Stimulated activated CD4-positive, alpha-beta T cell treated with anti-CD3 and anti-CD28 coated beads, Interleukin-1b, Interleukin-23, amount 100 ng/mL, for 24 hours (primary cell): ENCODE measurements at regions not wholly inside any gene's neighbourhood (a gene's known extent, or its start where the extent isn't known, plus 50 kb on each side); places are given as distances from the start of the nearest gene placed in this dataset.
"Not testable (repeated sequence)": the region's sequence is repeated elsewhere in the genome, so short reads cannot be mapped to it uniquely, and the experiment has no call there.

Experiments used
- DNase-seq, 4 experiments: peaks; one replicate each; pipeline ENCODE4 v3.0.0-alpha.2; 2020; ENCODE audit warnings: low read depth in 4 of 4, low spot score in 1 of 4

DNA sequence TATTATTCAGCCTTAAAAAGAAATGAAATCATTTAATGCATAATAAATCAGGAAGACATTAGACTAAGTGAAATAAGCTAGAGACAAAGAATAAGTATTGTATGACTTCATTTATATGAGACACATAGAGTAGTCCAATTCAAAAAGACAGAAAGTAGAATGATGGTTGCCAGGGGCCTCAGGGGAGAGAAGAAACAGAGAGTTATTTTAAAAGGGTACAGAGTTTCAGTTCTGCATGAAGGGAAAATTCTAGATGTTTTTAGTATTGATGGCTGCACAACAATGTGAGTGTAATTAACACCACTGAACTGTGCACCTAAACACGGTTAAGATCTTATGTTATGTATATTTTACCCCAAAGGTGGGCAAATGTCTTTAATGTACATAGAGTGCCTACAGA is 1407.9 kb upstream of the MAP3K7 start:
- no peak for DNase-seq

DNA sequence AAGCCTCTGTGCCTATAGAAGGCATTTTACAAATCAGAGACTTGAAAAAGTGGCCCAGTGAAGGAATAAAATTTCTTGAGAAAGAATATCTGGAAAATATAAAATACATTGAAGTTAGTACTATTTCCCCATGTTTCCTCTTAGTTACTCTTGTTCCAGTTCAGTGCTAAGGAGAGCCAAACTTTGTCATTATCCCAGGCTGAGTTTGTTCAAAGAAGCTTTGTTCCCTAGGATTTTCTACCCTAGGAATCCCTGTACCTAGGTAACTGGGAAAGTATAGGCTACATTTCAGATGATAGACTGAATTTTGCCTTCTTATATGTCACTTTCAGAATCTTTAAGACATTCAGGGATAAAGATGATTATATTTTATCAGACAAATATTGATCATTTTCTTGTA is 1395.7 kb upstream of the MAP3K7 start:
- no peak for DNase-seq

DNA sequence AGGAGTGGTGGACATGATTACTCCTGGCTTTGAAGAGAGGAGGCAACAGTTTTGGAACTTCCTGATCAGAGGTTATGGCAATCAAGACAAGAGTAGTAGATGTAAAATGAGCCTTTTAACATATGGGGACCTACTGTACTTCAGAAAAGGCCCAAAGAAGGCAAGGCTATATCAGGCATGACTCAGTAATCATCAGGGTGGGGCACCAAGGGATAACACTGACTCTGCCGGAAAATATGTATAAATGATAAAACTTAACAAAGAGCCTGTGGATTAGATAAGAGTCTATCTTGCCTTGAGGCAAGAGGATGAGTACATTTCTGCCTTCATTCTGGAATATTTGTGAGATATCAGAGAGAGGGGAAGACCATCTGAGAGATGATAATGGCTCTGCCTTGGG is 1389.9 kb upstream of the MAP3K7 start:
- DNase-seq, result no peak

DNA sequence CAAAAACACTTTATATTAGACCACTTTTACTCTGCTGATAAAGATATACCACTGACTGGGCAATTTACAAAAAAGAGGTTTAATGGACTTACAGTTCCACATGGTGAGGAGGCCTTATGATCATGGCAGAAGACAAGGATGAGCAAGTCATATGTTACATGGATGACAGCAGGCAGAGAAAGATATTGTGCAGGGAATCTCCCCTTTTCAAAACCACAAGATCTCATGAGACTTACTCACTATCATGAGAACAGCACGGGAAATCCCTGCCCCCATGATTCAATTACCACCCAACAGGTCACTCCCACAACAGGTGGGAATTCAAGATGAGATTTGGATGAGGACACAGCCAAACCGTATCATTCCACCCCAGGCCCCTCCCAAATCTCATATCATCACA is 1383.8 kb upstream of the MAP3K7 start:
- DNase-seq, result no peak

DNA sequence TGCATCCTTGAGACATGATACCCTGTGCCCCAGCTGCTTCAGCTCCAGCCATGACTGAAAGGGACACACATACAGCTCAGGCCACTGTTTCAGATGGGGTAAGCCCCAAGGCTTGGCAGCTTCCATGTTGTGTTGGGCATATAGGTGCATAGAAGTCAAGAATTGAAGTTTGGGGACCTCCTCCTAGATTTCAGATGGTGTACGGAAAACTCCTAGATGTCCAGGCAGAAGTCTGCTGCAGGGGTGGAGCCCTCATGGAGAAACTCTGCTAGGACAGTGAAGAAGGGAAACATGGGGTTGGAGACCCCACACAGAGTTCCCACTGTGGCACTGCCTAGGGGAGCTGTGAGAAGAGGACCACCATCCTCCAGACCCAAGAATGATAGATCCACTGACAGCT is 1379.0 kb upstream of the MAP3K7 start:
- no peak for DNase-seq

DNA sequence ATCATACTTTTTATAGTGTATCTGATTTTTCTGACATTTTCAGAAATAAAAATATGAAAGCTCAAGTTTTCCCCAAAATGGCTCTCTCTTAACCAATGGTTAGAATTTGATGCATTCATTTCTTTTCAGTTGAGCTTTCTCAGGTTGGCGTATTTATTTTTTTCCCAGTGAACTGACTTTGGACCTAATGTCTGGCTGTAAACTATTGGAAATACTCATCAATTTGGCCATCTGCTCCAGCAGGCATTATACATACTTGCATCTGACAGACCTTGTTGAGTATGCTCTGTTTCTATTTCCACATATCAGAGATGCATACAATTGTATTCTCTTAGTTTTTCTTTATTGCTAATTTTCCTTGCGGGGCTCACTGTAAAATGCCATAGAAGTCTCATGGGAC is 1374.8 kb upstream of the MAP3K7 start:
- DNase-seq, result no peak

DNA sequence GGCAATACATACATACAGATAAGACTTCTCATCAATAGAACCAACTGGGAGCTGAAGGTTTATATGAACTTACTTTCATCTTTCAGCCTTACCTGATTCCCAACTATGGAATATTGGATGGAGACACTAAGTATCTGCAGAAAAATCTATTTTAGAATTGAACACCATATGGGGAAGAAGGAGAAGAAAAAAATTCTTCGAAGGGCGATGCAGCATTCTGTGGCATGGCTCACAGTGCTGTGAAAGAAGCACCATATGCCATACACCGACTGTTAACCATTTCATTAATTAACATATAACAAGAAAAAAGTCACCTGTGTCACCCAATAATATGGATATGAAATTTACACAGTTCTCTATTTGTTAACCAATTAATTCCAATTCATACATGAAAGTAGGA is 1374.4 kb upstream of the MAP3K7 start:
- no peak for DNase-seq

DNA sequence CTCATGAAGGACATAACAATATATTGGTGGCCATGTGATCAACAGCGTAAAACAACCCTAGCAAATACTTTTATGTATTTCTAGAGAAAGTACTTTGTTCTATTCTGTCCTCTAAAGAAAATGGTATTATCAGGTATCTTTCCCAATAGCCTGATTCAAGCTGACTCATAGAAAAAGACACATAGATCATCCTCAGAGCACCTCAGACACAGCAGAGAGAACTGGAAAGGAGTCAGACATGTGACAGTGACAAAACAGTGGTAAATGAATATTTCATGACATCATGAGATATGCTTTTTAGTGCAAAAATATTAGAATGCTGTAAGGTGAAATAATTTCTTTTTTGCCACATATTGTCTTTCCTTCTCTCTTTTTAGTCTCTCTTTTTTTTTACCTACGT is 1355.0 kb upstream of the MAP3K7 start:
- no peak for DNase-seq

DNA sequence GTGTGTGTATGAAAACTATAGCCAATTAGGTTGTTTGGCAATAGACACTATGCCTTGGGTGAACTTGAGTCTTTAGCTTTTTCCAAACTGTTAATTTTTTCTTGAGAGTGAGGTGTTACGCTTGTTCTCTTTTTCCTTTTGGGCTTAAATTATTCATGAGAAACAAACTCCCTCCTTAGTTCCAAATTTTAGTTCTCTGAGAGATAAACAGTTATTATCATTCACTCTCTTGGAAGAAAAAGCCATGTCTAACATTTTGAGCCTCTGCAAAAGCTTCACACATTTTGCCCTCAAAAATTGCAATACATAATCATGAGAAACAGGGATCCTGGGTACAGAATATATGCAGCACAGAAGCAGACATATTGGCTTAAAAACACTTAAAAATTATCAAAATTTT is 1353.9 kb upstream of the MAP3K7 start:
- no peak for DNase-seq

DNA sequence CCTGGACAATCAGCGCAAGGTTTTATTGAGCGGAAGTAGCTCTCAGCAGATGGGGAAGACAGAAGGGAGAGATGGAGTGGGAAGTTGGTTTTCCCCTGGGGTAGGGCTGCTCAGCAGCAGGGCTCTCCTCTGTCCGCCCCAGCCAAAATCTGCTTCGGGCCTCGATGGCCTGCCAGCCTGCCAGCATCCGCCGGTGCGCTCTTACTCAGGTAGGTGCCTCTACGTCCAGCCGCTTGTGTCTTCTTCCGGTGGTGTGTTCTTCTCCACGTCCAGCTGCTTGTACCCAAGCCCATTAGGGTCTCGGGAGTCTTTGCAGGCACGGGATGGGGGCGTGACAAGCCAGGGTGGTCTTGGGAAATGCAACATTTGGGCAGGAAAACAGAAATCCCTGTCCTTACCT is 1340.0 kb upstream of the MAP3K7 start:
- DNase-seq, result no peak

DNA sequence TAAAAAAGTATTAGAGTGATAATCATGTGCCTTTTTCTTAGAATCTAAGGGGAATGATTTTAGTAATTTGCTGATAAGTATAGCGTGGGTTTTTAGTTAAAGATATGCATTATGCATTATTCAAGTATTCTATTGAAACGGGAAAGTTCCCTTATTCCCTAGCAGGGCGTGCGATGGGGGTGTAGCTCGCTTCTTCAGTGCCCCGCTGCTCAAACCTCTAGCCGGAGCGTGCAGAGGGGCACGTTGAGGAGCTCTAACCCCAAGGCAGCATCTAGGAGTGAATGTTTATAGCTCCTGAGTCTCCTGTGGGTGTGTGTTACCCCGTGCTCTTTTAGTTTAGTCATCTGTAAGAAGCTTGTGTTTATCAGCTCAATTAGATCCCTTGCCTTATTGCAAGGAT is 1339.5 kb upstream of the MAP3K7 start:
- DNase-seq, result no peak

DNA sequence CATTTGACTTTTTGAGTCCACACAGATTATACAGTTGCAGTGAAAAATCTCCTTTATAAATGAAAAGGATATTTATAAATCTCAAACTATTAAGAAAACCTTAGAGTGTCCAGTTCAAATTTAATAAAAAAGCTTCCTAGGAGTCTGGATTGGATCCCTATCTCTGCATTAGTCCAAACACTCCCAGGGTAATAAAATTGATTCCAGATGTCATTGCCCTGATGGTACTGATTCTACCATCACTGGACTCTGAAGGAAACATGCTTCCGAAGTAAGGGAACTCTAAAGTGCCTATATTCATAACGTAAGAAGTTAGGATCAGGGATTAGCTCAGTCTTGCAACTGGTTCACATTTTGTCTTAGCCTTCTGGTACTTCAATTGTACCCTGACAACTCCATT is 1325.1 kb upstream of the MAP3K7 start:
- DNase-seq, result no peak

DNA sequence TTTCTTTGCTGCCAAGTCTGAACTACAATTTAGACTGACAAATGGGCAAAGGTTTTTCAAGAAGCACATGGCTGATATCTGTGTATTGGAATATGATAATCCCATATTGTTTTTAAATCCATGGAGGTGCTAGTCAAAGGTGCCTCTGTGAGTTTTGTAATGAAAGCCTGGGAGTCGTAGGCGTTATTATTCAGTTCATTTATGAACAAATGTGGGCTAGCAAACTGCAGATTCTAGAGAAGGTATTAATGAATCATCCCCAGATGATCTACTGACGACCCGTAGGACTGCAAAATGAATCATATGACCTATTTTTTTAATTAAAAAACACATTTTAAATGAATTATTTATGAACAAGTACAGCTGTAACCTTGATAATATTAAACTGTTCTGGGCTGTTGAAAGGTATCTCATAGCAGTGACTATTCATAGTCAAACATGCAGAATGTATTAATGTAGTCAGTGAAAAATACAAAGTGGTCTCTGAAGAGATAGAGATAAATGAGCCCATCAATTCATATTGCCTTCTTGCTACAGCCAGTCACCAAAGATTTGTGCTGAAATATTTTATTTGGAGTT is 1317.8 kb upstream of the MAP3K7 start:
- no peak for DNase-seq

DNA sequence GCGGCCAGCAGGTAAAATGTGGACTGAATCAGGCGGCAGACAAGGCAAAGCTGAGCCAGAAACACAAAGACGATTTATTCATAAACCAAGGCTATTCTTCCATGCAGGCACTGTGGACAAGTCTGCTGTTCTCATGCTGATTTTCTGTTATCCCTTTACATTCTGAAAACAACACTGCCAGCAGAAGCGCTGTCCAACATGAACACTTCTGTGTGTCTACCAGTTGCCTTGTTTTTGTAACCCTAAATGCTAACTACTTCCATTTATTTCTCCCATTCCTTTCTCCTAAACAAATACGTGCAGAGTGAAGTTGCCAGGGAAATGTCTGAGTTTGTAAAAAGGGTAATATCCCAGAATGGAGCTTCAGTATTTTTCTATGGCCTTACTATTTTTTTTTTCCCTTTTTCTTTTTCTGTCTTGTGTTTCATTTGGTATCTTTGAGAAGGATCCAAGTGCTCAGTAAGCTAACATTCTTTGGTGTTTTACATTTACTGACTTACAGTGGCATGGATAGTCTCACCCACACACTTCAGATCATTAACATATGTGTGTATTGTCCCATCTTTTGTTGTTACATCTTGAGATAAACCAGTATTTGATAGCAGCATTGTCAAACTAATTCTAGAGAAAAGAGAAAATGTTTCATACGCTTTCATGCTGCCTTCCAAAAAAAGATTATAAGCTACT is 1308.9 kb upstream of the MAP3K7 start:
- DNase-seq, result no peak

DNA sequence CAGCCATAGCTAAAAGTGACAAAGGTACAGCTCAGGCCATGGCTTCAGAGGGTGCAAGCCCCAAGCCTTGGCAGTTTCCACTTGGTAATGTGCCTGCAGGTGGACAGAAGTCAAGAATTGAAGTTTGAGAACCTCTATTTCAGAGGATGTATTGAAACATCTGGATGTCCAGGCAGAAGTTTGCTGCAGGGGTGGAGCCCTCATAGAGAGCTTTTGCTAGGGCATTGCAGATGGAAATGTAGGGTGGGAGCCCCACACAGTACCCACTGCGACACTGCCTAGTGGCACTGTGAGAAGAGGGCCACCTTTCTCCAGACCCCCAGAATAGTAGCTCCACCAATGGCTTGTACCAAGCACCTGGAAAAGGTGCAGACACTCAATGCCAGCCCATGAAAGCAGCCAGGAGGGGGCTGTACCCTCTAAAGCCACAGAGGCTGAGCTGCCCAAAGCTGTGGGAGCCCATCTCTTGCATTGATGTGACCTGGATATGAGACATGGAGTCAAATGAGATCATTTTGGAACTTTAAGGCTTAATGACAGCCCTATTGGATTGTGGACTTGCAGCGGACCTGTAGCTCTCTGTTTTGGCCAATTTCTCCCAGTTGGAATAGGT is 1299.4 kb upstream of the MAP3K7 start:
- DNase-seq, result no peak

DNA sequence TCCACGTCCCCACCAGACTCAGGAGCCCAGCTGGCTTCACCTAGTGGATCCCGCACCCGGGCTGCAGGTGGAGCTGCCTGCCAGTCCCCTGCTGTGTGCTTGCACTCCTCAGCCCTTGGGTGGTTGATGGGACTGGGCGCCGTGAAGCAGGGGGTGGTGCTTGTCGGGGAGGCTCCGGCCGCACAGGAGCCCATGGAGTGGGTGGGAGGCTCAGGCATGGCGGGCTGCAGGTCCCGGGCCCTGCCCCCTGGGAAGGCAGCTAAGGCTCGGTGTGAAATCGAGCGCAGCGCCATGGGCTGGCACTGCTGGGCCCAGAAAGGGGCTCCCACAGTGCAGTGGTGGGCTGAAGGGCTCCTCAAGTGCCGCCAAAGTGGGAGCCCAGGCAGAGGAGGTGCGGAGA is 1294.9 kb upstream of the MAP3K7 start:
- DNase-seq, result not testable (repeated sequence)

DNA sequence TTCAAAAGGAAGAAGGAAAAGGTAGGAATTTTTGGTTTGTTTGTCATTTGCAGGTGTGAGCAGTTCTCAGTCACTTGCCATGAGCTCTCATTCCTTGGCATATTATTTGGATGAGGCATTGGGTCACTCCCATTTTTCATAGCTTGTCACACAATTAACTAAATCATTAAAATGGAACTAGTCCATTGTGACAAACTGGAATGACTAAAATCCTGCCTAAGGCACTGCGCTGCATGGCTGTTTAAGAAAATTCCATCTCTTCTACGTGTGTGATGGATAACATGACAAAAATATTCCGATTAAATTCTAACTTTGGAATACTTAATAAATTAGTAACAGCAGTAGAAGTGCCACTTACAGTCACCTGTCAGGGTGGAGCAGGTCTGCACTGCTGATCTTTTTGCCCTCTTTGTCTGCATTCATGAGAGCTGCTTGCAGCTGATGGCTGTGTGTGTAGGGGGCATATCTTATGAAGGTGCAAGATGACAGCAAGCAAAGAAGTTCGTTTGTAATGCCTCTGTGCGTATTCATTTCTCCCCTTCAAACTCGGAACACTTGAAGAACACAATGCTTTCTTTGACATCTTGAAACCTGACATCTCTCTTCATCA is 1292.6 kb upstream of the MAP3K7 start:
- no peak for DNase-seq

DNA sequence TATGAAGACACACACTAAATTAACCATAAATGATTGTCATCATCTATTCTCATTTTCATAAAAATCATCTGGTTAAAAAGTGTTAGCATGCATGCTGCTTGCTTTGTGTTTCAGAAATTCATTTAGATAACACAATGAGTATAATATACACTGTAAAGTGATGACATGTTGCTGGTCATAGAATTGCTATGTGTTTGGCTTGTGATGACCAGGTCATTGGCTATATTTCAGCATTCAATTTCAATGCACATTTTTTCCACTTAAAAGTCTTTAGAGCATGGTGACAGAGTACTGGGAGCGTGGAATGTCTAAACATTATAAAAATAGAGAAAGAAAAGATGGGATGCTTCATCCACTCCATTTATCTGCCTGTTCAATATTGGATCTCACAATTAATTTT is 1291.1 kb upstream of the MAP3K7 start:
- DNase-seq, result no peak

DNA sequence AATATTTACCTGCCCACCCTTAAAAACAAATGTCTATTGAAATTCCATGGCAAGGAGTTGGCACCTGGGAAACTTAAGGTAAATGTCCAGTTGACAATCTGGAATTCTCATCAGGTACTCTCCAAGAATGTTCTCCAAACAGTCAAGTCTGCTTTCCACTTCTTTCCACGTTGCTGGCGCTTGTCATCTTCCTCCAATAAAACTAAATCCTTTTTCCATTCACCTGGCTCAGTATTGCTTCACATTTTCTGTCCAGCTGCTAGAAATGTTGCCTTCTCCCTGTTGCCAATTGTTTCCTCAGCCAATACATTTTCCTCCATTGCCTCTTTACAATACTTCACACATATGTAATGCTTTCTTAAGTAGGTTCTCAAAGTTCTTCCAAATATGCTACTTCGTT is 1288.1 kb upstream of the MAP3K7 start:
- no peak for DNase-seq

DNA sequence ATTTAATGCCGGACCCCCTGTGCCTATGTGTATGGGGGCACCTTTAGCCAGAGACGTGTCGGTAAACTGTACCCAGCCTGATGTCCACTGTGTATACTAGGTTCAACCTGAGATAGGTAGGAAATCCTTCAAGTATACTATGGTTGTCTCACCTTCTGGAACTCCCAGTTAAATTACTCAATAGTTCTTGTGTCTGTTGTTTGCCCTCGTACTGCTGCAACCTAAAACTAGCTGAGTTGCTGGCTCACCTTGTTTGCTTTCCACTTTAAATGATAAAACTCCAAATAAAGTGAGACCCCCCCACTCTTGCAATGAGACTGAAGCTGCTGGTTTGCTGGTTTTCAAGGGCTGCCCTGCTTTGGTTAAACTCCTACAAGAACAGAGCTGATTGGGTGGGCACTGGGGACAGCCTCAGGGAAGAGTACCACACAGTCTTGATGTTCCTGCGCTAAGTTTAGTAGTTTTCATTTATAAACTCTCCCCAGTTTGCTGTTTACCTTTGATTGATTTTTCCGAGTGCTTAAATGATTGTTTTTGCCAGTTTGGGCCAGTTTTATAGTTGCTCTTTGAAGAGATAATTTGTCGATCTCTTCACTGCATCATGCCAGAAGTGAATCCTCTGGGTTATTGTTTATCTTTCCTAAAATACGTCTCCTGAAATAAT is 1281.8 kb upstream of the MAP3K7 start:
- DNase-seq, result no peak

DNA sequence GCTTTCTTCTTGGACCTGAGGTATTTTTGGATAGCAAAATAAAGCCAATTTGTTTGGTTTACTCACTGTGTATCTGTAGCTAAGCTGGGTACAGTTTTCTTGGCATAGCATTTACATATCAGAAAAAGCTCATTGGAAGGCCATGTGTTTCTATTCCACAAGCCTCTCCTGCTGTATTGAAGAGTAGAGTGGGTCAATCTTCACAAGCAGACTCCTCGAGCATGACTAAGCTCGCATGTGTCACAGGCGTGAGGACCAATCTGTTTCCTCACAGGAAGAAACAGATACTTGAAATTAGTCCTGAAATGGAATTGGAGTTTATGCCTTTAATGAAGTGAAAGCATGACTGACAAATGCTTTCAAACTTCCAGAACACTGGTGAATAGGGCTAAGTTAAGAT is 1279.0 kb upstream of the MAP3K7 start:
- no peak for DNase-seq

DNA sequence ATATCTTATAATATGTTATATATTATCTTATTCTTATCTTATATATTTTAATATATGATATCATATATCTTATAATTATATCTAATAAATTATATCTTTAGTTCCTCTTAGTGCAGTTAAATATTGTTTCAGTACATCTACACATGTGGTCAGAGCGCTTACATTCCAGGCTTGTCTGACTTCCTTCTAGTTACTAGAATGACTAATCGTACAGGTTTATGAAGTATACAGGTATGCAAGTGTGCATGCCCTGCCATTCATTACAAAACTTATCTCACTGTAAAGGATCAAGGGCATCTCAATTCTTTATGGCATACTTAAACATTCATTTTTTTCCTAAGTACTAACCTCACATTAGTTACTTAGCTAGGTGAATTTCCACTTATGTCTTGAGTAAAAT is 1278.0 kb upstream of the MAP3K7 start:
- no peak for DNase-seq
